K562 (cell line): ENCODE measurements at regions not wholly inside any gene's neighbourhood (a gene's known extent, or its start where the extent isn't known, plus 50 kb on each side); places are given as distances from the start of the nearest gene placed in this dataset.

Experiments
- AFF1 ChIP-seq, 2 experiments: fragments of 450-650 bp; IDR thresholded peaks; 2 replicates each; pipeline ENCODE4 v1.6.1; 2018; ENCODE audit warnings: mild to moderate bottlenecking in 2 of 2, low read depth in 1 of 2; ENCODE audit not compliant: partially characterized antibody in 2 of 2
- BCLAF1 ChIP-seq, 2 experiments: fragments of 450-650 bp in 1 of 2; IDR thresholded peaks; 2 replicates each; pipeline ENCODE4 v1.6.1; 2011 to 2017; ENCODE audit warnings: low read depth in 2 of 2, antibody characterized with exemption in 1 of 2, borderline replicate concordance in 1 of 2, low read length in 1 of 2, mild to moderate bottlenecking in 1 of 2, mixed read lengths in 1 of 2; ENCODE audit not compliant: control insufficient read depth in 1 of 2
- CBFA2T2 ChIP-seq: fragments of 450-650 bp; conservative IDR thresholded peaks from 2 replicates; pipeline ENCODE4 v1.6.1; 2017; ENCODE audit warnings: mild to moderate bottlenecking
- CC2D1A ChIP-seq: fragments of 450-650 bp; IDR thresholded peaks from 2 replicates; pipeline ENCODE4 v1.6.1; 2017; ENCODE audit warnings: mild to moderate bottlenecking
- CTBP1 ChIP-seq: fragments of 450-650 bp; IDR thresholded peaks from 2 replicates; pipeline ENCODE4 v1.6.1; 2016; ENCODE audit warnings: borderline replicate concordance
- ETV1 ChIP-seq: fragments of 450-650 bp; conservative IDR thresholded peaks from 2 replicates; pipeline ENCODE4 v1.6.1; 2016; ENCODE audit warnings: missing genetic modification characterization, control low read depth, low read depth, missing compliant biosample characterization
- HBP1 ChIP-seq: fragments of 450-650 bp; formaldehyde crosslinking; IDR thresholded peaks from 2 replicates; pipeline ENCODE4 v1.4.0; 2022; ENCODE audit warnings: missing genetic modification characterization
- HOXB6 ChIP-seq: fragments of 250-450 bp; sonication (Bioruptor Pico); IDR thresholded peaks from 2 replicates; pipeline ENCODE4 v1.5.1; 2022; ENCODE audit warnings: mild to moderate bottlenecking, borderline replicate concordance
- NCOA4 ChIP-seq: fragments of 450-650 bp; IDR thresholded peaks from 2 replicates; pipeline ENCODE4 v1.6.1; 2018; ENCODE audit warnings: mild to moderate bottlenecking; ENCODE audit not compliant: partially characterized antibody
- NR3C1 ChIP-seq: sonication (generic); formaldehyde crosslinking; IDR thresholded peaks from 2 replicates; pipeline ENCODE4 v1.8.1; 2022; ENCODE audit warnings: missing genetic modification reagents
- PRMT5 ChIP-seq: sonication (generic); formaldehyde crosslinking; IDR thresholded peaks from 2 replicates; pipeline ENCODE4 v1.5.0; 2020; ENCODE audit warnings: missing genetic modification reagents
- RAD51 ChIP-seq: fragments of 450-650 bp; IDR thresholded peaks from 2 replicates; pipeline ENCODE4 v1.7.1; 2016; ENCODE audit warnings: low read depth, mild to moderate bottlenecking, borderline replicate concordance
- RCOR1 ChIP-seq, 2 experiments: IDR thresholded peaks; 2 replicates each; pipeline ENCODE4 v1.6.1; 2012; ENCODE audit warnings: low read depth in 2 of 2, low read length in 2 of 2, borderline replicate concordance in 1 of 2, improper control_type of control experiment in 1 of 2
- TAL1 ChIP-seq: fragments of 450-650 bp; IDR thresholded peaks from 2 replicates; pipeline ENCODE4 v1.6.1; 2016; ENCODE audit warnings: mild to moderate bottlenecking
- TOE1 ChIP-seq, 2 experiments: fragments of 450-650 bp in 1 of 2; sonication (generic) in 1 of 2; formaldehyde crosslinking in 1 of 2; IDR thresholded peaks; 2 replicates each; pipeline versions ENCODE4 v1.7.1 to v1.8.0; 2016 to 2022; ENCODE audit warnings: borderline replicate concordance in 2 of 2, mild to moderate bottlenecking in 2 of 2, antibody characterized with exemption in 1 of 2, inconsistent platforms in 1 of 2, low read depth in 1 of 2, missing genetic modification reagents in 1 of 2, moderate library complexity in 1 of 2
- ZNF696 ChIP-seq: fragments of 250-450 bp; sonication (Bioruptor Pico); conservative IDR thresholded peaks from 2 replicates; pipeline ENCODE4 v1.4.0; 2020; ENCODE audit warnings: mild to moderate bottlenecking, moderate library complexity
- TF ChIP-seq, protein P1 (sequence below): sonication (generic); formaldehyde crosslinking; IDR thresholded peaks from 2 replicates; pipeline ENCODE4 v1.8.0; 2022; ENCODE audit warnings: mild to moderate bottlenecking, missing genetic modification reagents

GRCh38 chr2:74043345-74044329 is 58.9 kb downstream of the TET3 start (continued):
- TF ChIP-seq AFF1 (IDR thresholded peaks at IDR 0.05; ENCODE audit: low read depth in 1 of 2, partially characterized antibody in 2 of 2) (no peak), TAL1 (peak; percentile 53; the same call in 1 of the 2 replicates), PRMT5 (CRISPR knock-in tag) (no peak), HBP1 (no peak), CTBP1 (peak; percentile 61; the same call in 1 of the 2 replicates), RAD51 (no peak), ETV1 (tag) (no peak), RCOR1 (IDR thresholded peaks at IDR 0.05; ENCODE audit: borderline replicate concordance in 1 of 2, low read depth in 2 of 2, low read length in 2 of 2) (peak in 1 of 2 experiments; percentile 41; a peak in 2 of 4 replicates), HOXB6 (CRISPR knock-in tag) (no peak), NCOA4 (no peak), ZNF696 (CRISPR knock-in tag) (no peak), CC2D1A (no peak), CBFA2T2 (peak; percentile 87), TOE1 (IDR thresholded peaks at IDR 0.05; ENCODE audit: borderline replicate concordance) (no peak), TOE1 (CRISPR knock-in tag; IDR thresholded peaks at IDR 0.05; ENCODE audit: borderline replicate concordance, low read depth) (no peak), NR3C1 (CRISPR knock-in tag) (no peak), BCLAF1 (IDR thresholded peaks at IDR 0.05; ENCODE audit: borderline replicate concordance in 1 of 2, control insufficient read depth in 1 of 2, low read depth in 2 of 2, low read length in 1 of 2) (no peak)
- TF ChIP-seq, protein P1, sequence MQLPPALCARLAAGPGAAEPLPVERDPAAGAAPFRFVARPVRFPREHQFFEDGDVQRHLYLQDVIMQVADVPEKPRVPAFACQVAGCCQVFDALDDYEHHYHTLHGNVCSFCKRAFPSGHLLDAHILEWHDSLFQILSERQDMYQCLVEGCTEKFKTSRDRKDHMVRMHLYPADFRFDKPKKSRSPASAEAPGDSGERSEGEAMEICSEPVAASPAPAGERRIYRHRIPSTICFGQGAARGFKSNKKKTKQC (CRISPR knock-in tag), result no peak
